ENCODE measurements at regions not wholly inside any gene's neighbourhood (a gene's known extent, or its start where the extent isn't known, plus 50 kb on each side); places are given as distances from the start of the nearest gene placed in this dataset.

DNA sequence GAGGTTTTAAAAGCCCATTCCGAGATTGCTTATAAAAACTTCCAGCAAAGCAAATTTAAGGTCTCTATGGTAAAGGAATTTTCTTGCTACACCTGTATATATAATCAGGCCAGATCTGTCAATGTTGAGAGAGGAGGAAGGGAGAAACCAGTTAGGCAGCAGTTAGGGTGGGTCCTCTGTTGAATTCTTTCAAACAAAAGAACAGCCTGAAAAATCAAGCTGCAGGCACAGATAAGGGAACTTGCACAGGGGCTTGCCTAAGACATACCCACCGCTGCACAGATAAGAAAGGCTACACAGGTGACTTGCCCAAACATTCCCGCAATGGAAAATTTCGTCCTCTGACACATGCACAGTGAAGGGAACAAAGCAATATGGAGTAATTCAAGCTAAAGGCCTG lies 59.8 kb upstream of the IMMP2L start:
- DNase-seq (ENCODE audit: missing footprints) (no peak), ATAC-seq (no peak)
- intact Hi-C loops (cut with DNase I), result no loop called here

All from Right ventricle myocardium inferior (tissue), 1 donor.